H1 (cell line): ENCODE measurements at regions not wholly inside any gene's neighbourhood (a gene's known extent, or its start where the extent isn't known, plus 50 kb on each side); places are given as distances from the start of the nearest gene placed in this dataset.
A peak's percentile ranks its signal among the peaks of the same experiment; 100 is the strongest.

ENCODE experiments used
- CTCF ChIA-PET: fragments of 300-600 bp; sonication (Branson Sonifier 250); formaldehyde crosslinking; loops from one replicate; lab custom pipeline; 2021; ENCODE audit not compliant: partially characterized antibody; lab: Charles Lee
- POLR2A ChIA-PET: fragments of 300-600 bp; sonication (Branson Sonifier 250); formaldehyde crosslinking; loops from one replicate; lab custom pipeline; 2021; ENCODE audit warnings: inconsistent platforms; ENCODE audit not compliant: partially characterized antibody; lab: Charles Lee
- DNase-seq, 2 experiments: peaks; one replicate each; pipeline versions ENCODE4 v3.0.0 to v3.0.0-alpha.2; 2010 to 2022; ENCODE audit warnings: low spot score in 2 of 2, low read depth in 1 of 2, mixed read lengths in 1 of 2
- FAIRE-seq: peaks from 2 replicates; lab custom pipeline; 2011; peaks lifted over from hg19 to GRCh38; lab: Jason Lieb, UNC
- H2AFZ ChIP-seq: 2 replicates; pipeline ENCODE4 v1.8.1; 2012; ENCODE audit warnings: low read length, inconsistent platforms
- H2AK5ac ChIP-seq: 2 replicates; pipeline ENCODE4 v1.6.1; 2013; ENCODE audit warnings: low read depth, low read length
- H2BK120ac ChIP-seq: replicated peaks from 2 replicates; pipeline ENCODE3; 2013; ENCODE audit warnings: low read depth, low read length, inconsistent platforms
- H2BK12ac ChIP-seq: 2 replicates; pipeline ENCODE4 v1.6.1; 2013; ENCODE audit warnings: low read depth, low read length
- H2BK15ac ChIP-seq: 2 replicates; pipeline ENCODE4 v1.6.1; 2013; ENCODE audit warnings: low read length
- H2BK20ac ChIP-seq: 2 replicates; pipeline ENCODE4 v1.6.1; 2013; ENCODE audit warnings: low read length
- H2BK5ac ChIP-seq: 2 replicates; pipeline ENCODE4 v1.6.1; 2013; ENCODE audit warnings: low read depth, low read length
- H3K14ac ChIP-seq: 2 replicates; pipeline ENCODE4 v1.6.1; 2013; ENCODE audit warnings: inconsistent platforms; ENCODE audit not compliant: insufficient read length
- H3K18ac ChIP-seq: 2 replicates; pipeline ENCODE4 v1.6.1; 2013; ENCODE audit warnings: low read length; ENCODE audit errors: extremely low read depth
- H3K23ac ChIP-seq: 2 replicates; pipeline ENCODE4 v1.6.1; 2013; ENCODE audit warnings: inconsistent platforms; ENCODE audit not compliant: insufficient read length
- H3K23me2 ChIP-seq: 2 replicates; pipeline ENCODE4 v1.6.1; 2013; ENCODE audit warnings: low read depth, low read length
- H3K27ac ChIP-seq: 2 replicates; pipeline ENCODE4 v1.6.1; 2011; ENCODE audit warnings: low read depth, low read length, inconsistent platforms
- H3K27me3 ChIP-seq, 4 experiments: replicated peaks in 1 of 4; 1 replicate in 1 of 4; 2 replicates in 3 of 4; pipeline versions ENCODE4 v1.6.1 to v1.8.1; 2011 to 2013; ENCODE audit warnings: low read length in 3 of 4, mild to moderate bottlenecking in 3 of 4, inconsistent platforms in 2 of 4, mixed read lengths in 2 of 4, moderate library complexity in 1 of 4; ENCODE audit not compliant: control insufficient read depth in 3 of 4, insufficient read depth in 3 of 4; ENCODE audit errors: extremely low read depth in 1 of 4
- H3K36me3 ChIP-seq, 4 experiments: 2 replicates each; pipeline versions ENCODE4 v1.6.1 to v1.8.1; 2011 to 2013; ENCODE audit warnings: mild to moderate bottlenecking in 4 of 4, low read length in 3 of 4, moderate library complexity in 2 of 4, control low read depth in 1 of 4, inconsistent platforms in 1 of 4; ENCODE audit not compliant: insufficient read depth in 4 of 4, control insufficient read depth in 2 of 4
- H3K4ac ChIP-seq: replicated peaks from 2 replicates; pipeline ENCODE3; 2013; ENCODE audit warnings: low read length, low read depth, mixed read lengths, inconsistent platforms; ENCODE audit not compliant: insufficient read length
- H3K4me1 ChIP-seq, 4 experiments: replicated peaks in 1 of 4; 1 replicate in 1 of 4; 2 replicates in 3 of 4; pipeline versions ENCODE4 v1.6.1 to v1.8.1; 2011 to 2013; ENCODE audit warnings: low read length in 3 of 4, inconsistent platforms in 2 of 4, mixed read lengths in 1 of 4; ENCODE audit not compliant: insufficient read depth in 4 of 4, control insufficient read depth in 3 of 4
- H3K4me2 ChIP-seq, 2 experiments: 2 replicates each; pipeline versions ENCODE4 v1.6.1 to v1.8.1; 2011 to 2013; ENCODE audit warnings: low read depth in 2 of 2, low read length in 2 of 2, control low read depth in 1 of 2, inconsistent platforms in 1 of 2, mild to moderate bottlenecking in 1 of 2; ENCODE audit not compliant: insufficient read depth in 1 of 2
- H3K4me3 ChIP-seq, 4 experiments: fragments of 200-600, 300-600 bp in 1 of 4; sonication (generic), shearing (Covaris generic), sonication (Bioruptor Twin) in 1 of 4; 2 replicates each; pipeline versions ENCODE4 v1.5.1 to v1.8.1; 2011 to 2016; ENCODE audit warnings: low read length in 4 of 4, low read depth in 3 of 4, control low read depth in 2 of 4, inconsistent platforms in 2 of 4, mild to moderate bottlenecking in 2 of 4, mixed read lengths in 1 of 4, moderate library complexity in 1 of 4; ENCODE audit not compliant: insufficient read depth in 2 of 4; ENCODE audit errors: extremely low read depth in 1 of 4
- H3K56ac ChIP-seq: replicated peaks from 2 replicates; pipeline ENCODE3; 2013; ENCODE audit warnings: low read depth, mild to moderate bottlenecking, mixed read lengths, low read length, inconsistent platforms; ENCODE audit not compliant: insufficient read length
- H3K79me1 ChIP-seq: 2 replicates; pipeline ENCODE4 v1.6.1; 2013; ENCODE audit warnings: low read depth, low read length, control low read depth
- H3K79me2 ChIP-seq, 2 experiments: 2 replicates each; pipeline versions ENCODE4 v1.6.1 to v1.8.1; 2012 to 2013; ENCODE audit warnings: low read length in 2 of 2, mild to moderate bottlenecking in 2 of 2, inconsistent platforms in 1 of 2; ENCODE audit not compliant: insufficient read depth in 2 of 2, control insufficient read depth in 1 of 2
- H3K9ac ChIP-seq, 4 experiments: replicated peaks in 1 of 4; 1 replicate in 1 of 4; 2 replicates in 3 of 4; pipeline versions ENCODE4 v1.6.1 to v1.8.1; 2011 to 2013; ENCODE audit warnings: low read depth in 3 of 4, low read length in 3 of 4, control low read depth in 2 of 4, mild to moderate bottlenecking in 2 of 4, moderate library complexity in 2 of 4, inconsistent platforms in 1 of 4; ENCODE audit errors: extremely low read depth in 1 of 4
- H3K9me3 ChIP-seq, 2 experiments: 2 replicates each; pipeline versions ENCODE4 v1.6.1 to v1.8.1; 2012 to 2013; ENCODE audit warnings: mild to moderate bottlenecking in 2 of 2, moderate library complexity in 2 of 2, control low read depth in 1 of 2, inconsistent platforms in 1 of 2, low read depth in 1 of 2, low read length in 1 of 2, mixed read lengths in 1 of 2; ENCODE audit not compliant: insufficient read depth in 2 of 2
- H4K20me1 ChIP-seq, 2 experiments: replicated peaks in 1 of 2; 2 replicates each; pipeline versions ENCODE3 to v1.8.1; 2011 to 2013; ENCODE audit warnings: inconsistent platforms in 2 of 2, low read length in 2 of 2, mild to moderate bottlenecking in 1 of 2; ENCODE audit not compliant: insufficient read depth in 2 of 2, control insufficient read depth in 1 of 2
- H4K5ac ChIP-seq: 2 replicates; pipeline ENCODE4 v1.6.1; 2013; ENCODE audit warnings: low read length, low read depth, mixed read lengths, inconsistent platforms; ENCODE audit not compliant: insufficient read length
- H4K8ac ChIP-seq: 2 replicates; pipeline ENCODE4 v1.8.0; 2013; ENCODE audit warnings: mild to moderate bottlenecking, moderate library complexity, low read length, inconsistent platforms; ENCODE audit not compliant: insufficient read depth; ENCODE audit errors: extremely low read depth
- H4K91ac ChIP-seq: replicated peaks from 2 replicates; pipeline ENCODE3; 2013; ENCODE audit warnings: low read length, mixed read lengths, inconsistent platforms; ENCODE audit not compliant: insufficient read length
- CBX8 ChIP-seq: fragments of 300-800, 300-1000 bp; sonication (generic); IDR thresholded peaks from 2 replicates; pipeline ENCODE4 v1.7.1; 2016; ENCODE audit warnings: low read depth, low read length, borderline replicate concordance
- CHD1 ChIP-seq: IDR thresholded peaks from 2 replicates; pipeline ENCODE4 v1.6.1; 2012; ENCODE audit warnings: low read depth, low read length, improper control_type of control experiment
- CTBP2 ChIP-seq: IDR thresholded peaks from 2 replicates; pipeline ENCODE4 v1.7.0; 2011; ENCODE audit warnings: borderline replicate concordance, mild to moderate bottlenecking, moderate library complexity, mixed read lengths, low read length; ENCODE audit not compliant: insufficient read depth, insufficient read length
- FOSL1 ChIP-seq: IDR thresholded peaks from 2 replicates; pipeline ENCODE4 v1.6.1; 2011; ENCODE audit warnings: mild to moderate bottlenecking, low read depth, low read length, moderate library complexity; ENCODE audit not compliant: insufficient read depth
- GABPA ChIP-seq: IDR thresholded peaks from 2 replicates; pipeline ENCODE4 v1.6.1; 2011; ENCODE audit warnings: mild to moderate bottlenecking, low read length, moderate library complexity, borderline replicate concordance; ENCODE audit not compliant: insufficient read depth
- SIRT6 ChIP-seq: IDR thresholded peaks from one replicate; pipeline ENCODE4 v1.7.1; 2012; ENCODE audit warnings: low read length, inconsistent platforms
- TEAD4 ChIP-seq: IDR thresholded peaks from 2 replicates; pipeline ENCODE4 v1.6.1; 2012; ENCODE audit warnings: low read depth, low read length, inconsistent platforms, mixed read lengths
- YY1 ChIP-seq: IDR thresholded peaks from 2 replicates; pipeline ENCODE4 v1.6.1; 2011; ENCODE audit warnings: low read depth, mild to moderate bottlenecking, low read length
- WGBS, 2 experiments: shearing (Covaris generic) in 1 of 2; methylation state at CpG; one replicate each; pipeline versions ENCODE4 v1.1.6 to v1.1.7; 2013 to 2015; ENCODE audit warnings: low lambda C conversion rate in 2 of 2, mixed read lengths in 2 of 2, inconsistent platforms in 1 of 2, low coverage in 1 of 2, missing lambda C conversion rate in 1 of 2; ENCODE audit not compliant: insufficient replicate concordance in 2 of 2, insufficient coverage in 1 of 2, insufficient read length in 1 of 2; ENCODE audit errors: extremely low coverage in 1 of 2, missing lambda C conversion rate in 1 of 2; 5-methylcytosine and 5-hydroxymethylcytosine counted together
- TF ChIP-seq, protein P1 (sequence below): IDR thresholded peaks from 2 replicates; pipeline ENCODE4 v1.6.1; 2012; ENCODE audit warnings: inconsistent platforms

DNA sequence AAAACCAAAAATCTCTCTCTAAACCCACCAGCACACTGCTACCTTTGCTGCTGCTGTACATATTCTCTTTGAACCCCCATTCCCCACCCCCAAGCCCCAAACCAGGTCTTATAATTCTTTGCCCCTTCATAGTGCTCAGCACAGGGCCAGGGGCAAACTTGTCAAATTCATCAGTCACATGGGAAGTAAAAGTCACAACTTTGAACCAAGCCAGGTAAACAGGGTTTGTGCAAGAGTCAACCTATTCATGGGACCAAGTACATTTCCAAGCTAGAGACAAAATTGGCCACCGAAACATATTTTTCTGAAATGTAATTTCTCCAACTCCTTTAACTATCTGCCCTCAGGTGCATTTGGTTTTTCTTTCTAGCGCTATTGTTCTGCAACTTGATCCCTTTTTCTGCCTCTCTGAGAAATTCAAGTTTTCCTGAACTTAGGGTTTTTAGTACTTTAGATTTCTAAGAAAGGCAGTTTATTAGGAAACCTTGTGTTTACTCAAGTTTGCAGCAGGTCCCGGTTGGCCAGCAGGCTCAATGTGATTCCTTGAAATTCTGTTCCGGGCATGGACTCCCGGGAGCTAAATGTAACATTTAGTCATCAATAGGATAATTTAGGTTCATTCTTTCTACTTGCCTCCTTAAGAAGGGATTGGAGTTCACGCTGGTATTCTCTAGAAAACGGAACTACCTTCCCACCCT is 230.5 kb downstream of the EFCAB11 start:
- Histone ChIP-seq H2BK20ac (no peak overlapping the region), H3K14ac (no peak overlapping the region), H2AK5ac (no peak overlapping the region), H3K23me2 (no peaks in the 10 kb centered on the region), H2AFZ (peak overlapping the region; percentile 2; the same call in 1 of the 2 replicates), H3K56ac (no peak overlapping the region), H3K4me3 (no peak overlapping the region), H3K23ac (no peak overlapping the region), H3K9ac (no peak overlapping the region), H3K4me1 (peaks cover 14 to 26% (median 21%) of the 10 kb centered on the region in 4 experiments), H4K8ac (no peak overlapping the region), H3K79me2 (no peaks in the 10 kb centered on the region), H3K27me3 (no peaks in the 10 kb centered on the region), H3K36me3 (no peaks in the 10 kb centered on the region), H2BK15ac (no peak overlapping the region), H3K4ac (no peak overlapping the region), H4K20me1 (no peaks in the 10 kb centered on the region), H3K4me2 (no peak overlapping the region), H3K18ac (no peak overlapping the region), H3K79me1 (no peaks in the 10 kb centered on the region), H4K5ac (no peak overlapping the region)
- FAIRE-seq = no peak
- CTCF ChIA-PET = interaction anchor here (1.6 kb wide), 1 partner anchor 23 kb away, joined by 3 read pairs; no protein-coding TSS in a partner anchor
- POLR2A ChIA-PET = interaction anchor here (1.2 kb wide), 1 partner anchor 146 kb away, joined by 3 read pairs; no protein-coding TSS in a partner anchor
- 88% methylated on average over 7 of the region's 7 CpGs; no CpG with 5 or more reads in 1 of the 2 experiments for WGBS, 2 experiments
- TF ChIP-seq CBX8 (no peak), YY1 (no peak), CHD1 (no peak), FOSL1 (no peak), SIRT6 (no peak), GABPA (no peak), CTBP2 (no peak), TEAD4 (no peak)
- TF ChIP-seq, protein P1, sequence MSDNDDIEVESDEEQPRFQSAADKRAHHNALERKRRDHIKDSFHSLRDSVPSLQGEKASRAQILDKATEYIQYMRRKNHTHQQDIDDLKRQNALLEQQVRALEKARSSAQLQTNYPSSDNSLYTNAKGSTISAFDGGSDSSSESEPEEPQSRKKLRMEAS = no peak
- TF ChIP-seq, all 59 proteins: peak for 0
- H2BK12ac ChIP-seq = no peak overlapping the region
- H2BK120ac ChIP-seq = no peak overlapping the region
- DNase-seq = no peak
- H3K27ac ChIP-seq = no peak overlapping the region
- H2BK5ac ChIP-seq = no peak overlapping the region
- no peak overlapping the region for H4K91ac ChIP-seq
- no peaks in the 10 kb centered on the region for H3K9me3 ChIP-seq
